Loucy (cell line): ENCODE measurements at regions not wholly inside any gene's neighbourhood (a gene's known extent, or its start where the extent isn't known, plus 50 kb on each side); places are given as distances from the start of the nearest gene placed in this dataset.

Experiments used
- CTCF ChIP-seq: fragments of 200-600 bp; sonication (generic); conservative IDR thresholded peaks from 2 replicates; pipeline ENCODE4 v1.5.1; 2014; ENCODE audit warnings: mild to moderate bottlenecking, antibody characterized with exemption, low read length
- EZH2phosphoT487 ChIP-seq: fragments of 200-600 bp; IDR thresholded peaks from 2 replicates; pipeline ENCODE4 v1.6.1; 2018; ENCODE audit warnings: antibody characterized with exemption, mild to moderate bottlenecking, moderate library complexity, borderline replicate concordance

GRCh38 chr3:113100063-113100462 lies 109.3 kb downstream of the GTPBP8 start:
- TF ChIP-seq CTCF (no peak), EZH2phosphoT487 (no peak)
